Upper lobe of left lung (tissue), 6 donors: ENCODE measurements at regions not wholly inside any gene's neighbourhood (a gene's known extent, or its start where the extent isn't known, plus 50 kb on each side); places are given as distances from the start of the nearest gene placed in this dataset.

Experiments used
- ATAC-seq, 2 donors: fragments of 200-7000 bp; cut with Tn5 transposase; one replicate each; pipeline ENCODE4 v1.9.1; 2022; ENCODE audit warnings: mild to moderate bottlenecking in 2 of 2, moderate library complexity in 2 of 2; ENCODE audit not compliant: low FRiP score in 2 of 2
- DNase-seq, 2 donors: peaks; one replicate each; pipeline ENCODE4 v3.0.0-alpha.2; 2019 to 2020
- H3K27ac ChIP-seq, 4 donors: fragments of 200-600 bp; sonication (generic); one replicate each; pipeline ENCODE4 v1.5.1; 2016 to 2019
- H3K27me3 ChIP-seq, 4 donors: fragments of 200-600 bp; sonication (generic); one replicate each; pipeline ENCODE4 v1.5.1; 2017 to 2019
- H3K36me3 ChIP-seq, 4 donors: fragments of 200-600 bp; sonication (generic); one replicate each; pipeline ENCODE4 v1.5.1; 2016 to 2019
- H3K4me1 ChIP-seq, 4 donors: fragments of 200-600 bp; sonication (generic); one replicate each; pipeline ENCODE4 v1.5.1; 2018 to 2019
- H3K4me3 ChIP-seq, 4 donors: fragments of 200-600 bp; sonication (generic); one replicate each; pipeline ENCODE4 v1.5.1; 2017 to 2019; ENCODE audit warnings: mild to moderate bottlenecking in 2 of 4, moderate library complexity in 1 of 4
- H3K9me3 ChIP-seq, 4 donors: fragments of 200-600 bp; sonication (generic); one replicate each; pipeline ENCODE4 v1.5.1; 2018 to 2019
- CTCF ChIP-seq, 6 experiments: fragments of 450-650 bp in 4 of 6; fragments of 200-600 bp in 2 of 6; sonication (generic) in 2 of 6; IDR thresholded peaks; one replicate each; pipeline ENCODE4 v1.5.1; 2016 to 2019; ENCODE audit warnings: antibody characterized with exemption in 6 of 6
- EP300 ChIP-seq, 4 donors: sonication (generic); formaldehyde crosslinking; IDR thresholded peaks; one replicate each; pipeline ENCODE4 v1.5.1; 2017; ENCODE audit warnings: antibody characterized with exemption in 4 of 4, control low read depth in 2 of 4
- POLR2A ChIP-seq, 4 donors: fragments of 450-650 bp; IDR thresholded peaks; one replicate each; pipeline ENCODE4 v1.5.1; 2016 to 2017; ENCODE audit warnings: antibody characterized with exemption in 4 of 4, mild to moderate bottlenecking in 2 of 4
- POLR2AphosphoS5 ChIP-seq, 2 donors: sonication (generic); formaldehyde crosslinking; IDR thresholded peaks; one replicate each; pipeline ENCODE4 v1.5.1; 2017; ENCODE audit warnings: antibody characterized with exemption in 2 of 2
- WGBS, 2 donors: methylation state at CpG; one replicate each; pipeline ENCODE4 v1.1.5; 2017 to 2018; 5-methylcytosine and 5-hydroxymethylcytosine counted together
- donor health status: DM: no; HTN: no; CAD: no; lungs with moderate emphysema.
- donor health status: DM: no; HTN: yes; CAD: no; lungs with severe emphysema.

DNA sequence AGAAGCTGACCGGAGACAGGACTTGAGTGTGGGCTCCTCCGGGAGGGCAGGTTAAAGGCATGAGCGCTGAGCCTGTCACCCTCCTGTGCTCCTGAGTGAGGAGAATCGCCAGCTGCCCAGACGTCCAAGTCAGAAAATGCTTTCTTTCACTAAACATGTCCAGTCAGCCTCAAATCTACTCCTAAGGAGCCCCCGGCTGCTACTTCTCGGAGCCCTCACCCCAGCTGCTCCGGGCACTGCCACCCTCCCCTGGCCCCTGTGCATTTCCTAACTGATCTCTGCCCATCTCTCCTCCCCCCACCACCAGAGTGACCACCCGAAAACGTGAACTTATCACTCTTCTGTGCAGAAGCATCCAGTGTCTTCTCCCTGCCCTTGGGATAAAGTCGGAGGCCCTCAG, 277.5 kb upstream of the SOX1 start:
- no peak overlapping the region for H3K4me3 ChIP-seq
- H3K36me3 ChIP-seq: no peaks in the 10 kb centered on the region
- DNase-seq (peak in 1 of 2 donors; percentile 23), ATAC-seq (peak; percentile 6 to 57)
- H3K4me1 ChIP-seq: no peaks in the 10 kb centered on the region
- no peaks in the 10 kb centered on the region for H3K9me3 ChIP-seq
- TF ChIP-seq CTCF (IDR thresholded peaks at IDR 0.05) (no peak), POLR2AphosphoS5 (IDR thresholded peaks at IDR 0.05) (no peak), EP300 (IDR thresholded peaks at IDR 0.05) (no peak), POLR2A (IDR thresholded peaks at IDR 0.05) (no peak)
- 70 to 76% methylated on average over 11 of the region's 11 CpGs for WGBS, 2 donors
- H3K27me3 ChIP-seq: no peaks in the 10 kb centered on the region
- H3K27ac ChIP-seq: no peak overlapping the region

- no peaks in the 10 kb centered on the region for H3K36me3 ChIP-seq
- H3K4me1 ChIP-seq: no peaks in the 10 kb centered on the region
- H3K27me3 ChIP-seq: no peaks in the 10 kb centered on the region
- H3K27ac ChIP-seq: no peak overlapping the region
- WGBS, 2 donors: 94 to 97% methylated on average over 5 of the region's 5 CpGs
- DNase-seq: no peak
- TF ChIP-seq CTCF (IDR thresholded peaks at IDR 0.05) (no peak), POLR2A (IDR thresholded peaks at IDR 0.05) (no peak)
- peak; percentile 26 to 53 for ATAC-seq
- no peak overlapping the region for H3K4me3 ChIP-seq
- no peaks in the 10 kb centered on the region for H3K9me3 ChIP-seq
Measured at GRCh38 chr13:111790621-111791020, 276.3 kb upstream of the SOX1 start.

DNA sequence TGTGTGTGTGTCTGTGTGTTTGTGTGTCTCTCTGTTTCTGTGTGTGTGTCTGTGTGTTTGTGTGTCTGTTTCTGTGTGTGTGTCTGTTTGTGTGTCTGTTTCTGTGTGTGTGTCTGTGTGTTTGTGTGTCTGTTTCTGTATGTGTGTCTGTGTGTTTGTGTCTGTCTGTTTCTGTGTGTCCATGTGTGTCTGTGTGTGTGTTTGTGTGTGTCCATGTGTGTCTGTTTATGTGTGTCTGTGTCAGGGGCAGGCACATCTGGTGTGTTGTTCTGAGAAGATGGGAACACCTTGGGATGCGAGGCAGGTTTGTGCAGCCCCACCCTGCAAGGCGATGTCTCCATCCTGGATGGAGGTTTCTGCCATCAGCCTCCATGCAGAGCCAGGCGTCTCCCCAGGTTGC, 275.8 kb upstream of the SOX1 start:
- Histone ChIP-seq H3K27me3 (no peaks in the 10 kb centered on the region), H3K4me3 (no peak overlapping the region), H3K4me1 (no peaks in the 10 kb centered on the region), H3K36me3 (no peaks in the 10 kb centered on the region), H3K27ac (no peak overlapping the region), H3K9me3 (no peaks in the 10 kb centered on the region)
- ATAC-seq: no peak
- DNase-seq: no peak
- TF ChIP-seq POLR2AphosphoS5 (IDR thresholded peaks at IDR 0.05) (no peak), CTCF (IDR thresholded peaks at IDR 0.05) (no peak), POLR2A (IDR thresholded peaks at IDR 0.05) (no peak), EP300 (IDR thresholded peaks at IDR 0.05) (no peak)
- 92 to 98% methylated on average over 3 of the region's 3 CpGs for WGBS, 2 donors

DNA sequence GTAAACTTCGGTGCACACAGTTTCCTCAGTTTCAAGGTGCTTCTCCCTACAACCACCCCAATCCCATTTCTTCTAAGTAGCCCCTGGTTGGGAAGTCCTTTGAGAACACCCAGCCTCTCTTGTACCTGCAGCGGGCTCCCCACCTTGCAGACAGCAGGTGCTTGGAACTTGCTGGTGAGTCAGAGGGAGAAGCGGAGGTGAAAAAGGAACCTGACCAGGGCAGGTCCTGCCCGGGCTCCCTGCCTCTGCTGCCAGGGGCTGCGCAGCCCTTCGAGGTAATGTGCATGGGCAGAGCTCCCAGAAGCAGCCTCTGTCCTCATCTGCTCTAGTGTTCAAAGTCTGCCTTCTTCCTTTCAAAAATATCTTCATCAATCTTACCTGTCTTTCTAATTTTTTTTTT, 274.0 kb upstream of the SOX1 start:
- H3K4me1 ChIP-seq: no peaks in the 10 kb centered on the region
- no peaks in the 10 kb centered on the region for H3K36me3 ChIP-seq
- no peaks in the 10 kb centered on the region for H3K9me3 ChIP-seq
- H3K4me3 ChIP-seq: no peak overlapping the region
- TF ChIP-seq POLR2AphosphoS5 (IDR thresholded peaks at IDR 0.05): no peak
- no peak for TF ChIP-seq CTCF (IDR thresholded peaks at IDR 0.05)
- no peak for TF ChIP-seq EP300 (IDR thresholded peaks at IDR 0.05)
- no peak for TF ChIP-seq POLR2A (IDR thresholded peaks at IDR 0.05)
- WGBS, 2 donors: 76 to 86% methylated on average over 6 of the region's 6 CpGs
- no peak overlapping the region for H3K27ac ChIP-seq
- ATAC-seq (no peak), DNase-seq (peak in 1 of 2 donors; percentile 38)
- no peaks in the 10 kb centered on the region for H3K27me3 ChIP-seq
